NCI-H82 (cell line): ENCODE measurements at regions not wholly inside any gene's neighbourhood (a gene's known extent, or its start where the extent isn't known, plus 50 kb on each side); places are given as distances from the start of the nearest gene placed in this dataset.

Experiments used
- DNase-seq: peaks from one replicate; lab custom pipeline; 2025; lab: John Stamatoyannopoulos, UW

- no peak for DNase-seq
These were observed 1507.2 kb upstream of the PIK3C3 start for GRCh38 chr18:40447820-40448219.

GRCh38 chr18:40440088-40440487, 1514.9 kb upstream of the PIK3C3 start:
- DNase-seq, result no peak

- DNase-seq, result peak; percentile 36
These were observed 1517.5 kb upstream of the PIK3C3 start for GRCh38 chr18:40437517-40437916.

- DNase-seq, result peak; percentile 89
These were observed 1523.7 kb upstream of the PIK3C3 start for GRCh38 chr18:40431071-40431985.

GRCh38 chr18:40423291-40423690, 1531.7 kb upstream of the PIK3C3 start:
- no peak for DNase-seq

GRCh38 chr18:40420675-40421074, 1534.4 kb upstream of the PIK3C3 start:
- DNase-seq, result no peak

- DNase-seq, result no peak
These were observed 1537.5 kb upstream of the PIK3C3 start for GRCh38 chr18:40417501-40417900.

GRCh38 chr18:40415821-40416220, 1539.2 kb upstream of the PIK3C3 start:
- DNase-seq, result no peak

GRCh38 chr18:40415176-40415791, 1539.8 kb upstream of the PIK3C3 start:
- no peak for DNase-seq

GRCh38 chr18:40414155-40414754, 1540.8 kb upstream of the PIK3C3 start:
- no peak for DNase-seq

- peak; percentile 70 for DNase-seq
These were observed 1541.9 kb upstream of the PIK3C3 start for GRCh38 chr18:40413160-40413559.

- no peak for DNase-seq
These were observed 1542.6 kb upstream of the PIK3C3 start for GRCh38 chr18:40412410-40412809.

- DNase-seq, result no peak
These were observed 1547.1 kb upstream of the PIK3C3 start for GRCh38 chr18:40407909-40408308.

- DNase-seq, result no peak
These were observed 1550.8 kb upstream of the PIK3C3 start for GRCh38 chr18:40404284-40404683.

- no peak for DNase-seq
These were observed 1553.0 kb upstream of the PIK3C3 start for GRCh38 chr18:40402052-40402451.

- DNase-seq, result no peak
These were observed 1566.9 kb upstream of the PIK3C3 start for GRCh38 chr18:40388121-40388520.

GRCh38 chr18:40387130-40387787, 1567.8 kb upstream of the PIK3C3 start:
- no peak for DNase-seq

- no peak for DNase-seq
These were observed 1572.8 kb upstream of the PIK3C3 start for GRCh38 chr18:40382197-40382596.

GRCh38 chr18:40380686-40381439, 1574.2 kb upstream of the PIK3C3 start:
- DNase-seq, result peak; percentile 11

- DNase-seq, result no peak
These were observed 1579.2 kb upstream of the PIK3C3 start for GRCh38 chr18:40375837-40376236.

GRCh38 chr18:40371673-40372072, 1583.4 kb upstream of the PIK3C3 start:
- no peak for DNase-seq

- no peak for DNase-seq
These were observed 1587.5 kb upstream of the PIK3C3 start for GRCh38 chr18:40367576-40367975.
